NT2/D1 (cell line): ENCODE measurements at regions not wholly inside any gene's neighbourhood (a gene's known extent, or its start where the extent isn't known, plus 50 kb on each side); places are given as distances from the start of the nearest gene placed in this dataset.

Experiments used
- YY1 ChIP-seq: IDR thresholded peaks from 2 replicates; pipeline ENCODE4 v1.6.1; 2011; ENCODE audit not compliant: insufficient read length, insufficient read depth
- ZNF274 ChIP-seq: IDR thresholded peaks from 2 replicates; pipeline ENCODE4 v1.6.1; 2011; ENCODE audit warnings: mild to moderate bottlenecking, low read depth, low read length

- no peak for TF ChIP-seq YY1
- TF ChIP-seq ZNF274, result no peak
These were observed 590.6 kb upstream of the NETO1 start for GRCh38 chr18:73458186-73458964.
